Epithelial cell of proximal tubule (primary cell): ENCODE measurements at regions not wholly inside any gene's neighbourhood (a gene's known extent, or its start where the extent isn't known, plus 50 kb on each side); places are given as distances from the start of the nearest gene placed in this dataset.

ENCODE experiments used
- DNase-seq: peaks from one replicate; pipeline ENCODE4 v3.0.0-alpha.2; 2011; ENCODE audit warnings: low read depth
- H3K4me3 ChIP-seq: 2 replicates; pipeline ENCODE4 v1.5.1; 2011; ENCODE audit warnings: low read depth, mild to moderate bottlenecking, low read length
- TF ChIP-seq, protein P1 (sequence below): conservative IDR thresholded peaks from 2 replicates; pipeline ENCODE4 v1.5.1; 2012; ENCODE audit warnings: low read depth, mild to moderate bottlenecking, low read length

DNA sequence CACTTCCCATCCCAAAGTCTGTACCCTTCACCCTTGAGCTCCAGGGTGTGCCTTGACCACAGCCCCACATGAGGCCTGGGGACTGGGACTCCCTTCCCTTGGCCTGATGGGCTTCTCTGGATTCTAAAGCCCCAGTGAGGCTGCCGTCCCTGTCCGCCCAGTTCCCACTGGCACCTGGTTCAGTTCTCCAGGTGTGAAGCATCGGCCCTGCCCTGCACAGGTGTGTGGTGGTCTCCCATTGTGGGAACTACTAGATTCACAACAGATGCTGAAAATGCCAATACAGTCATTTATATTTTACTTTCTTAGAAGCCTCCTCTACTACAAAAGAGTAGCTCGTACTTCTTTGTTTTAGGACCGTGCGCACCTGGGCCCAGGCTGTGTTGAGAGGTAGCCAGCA lies 72.8 kb downstream of the TTLL2 start:
- TF ChIP-seq, protein P1, sequence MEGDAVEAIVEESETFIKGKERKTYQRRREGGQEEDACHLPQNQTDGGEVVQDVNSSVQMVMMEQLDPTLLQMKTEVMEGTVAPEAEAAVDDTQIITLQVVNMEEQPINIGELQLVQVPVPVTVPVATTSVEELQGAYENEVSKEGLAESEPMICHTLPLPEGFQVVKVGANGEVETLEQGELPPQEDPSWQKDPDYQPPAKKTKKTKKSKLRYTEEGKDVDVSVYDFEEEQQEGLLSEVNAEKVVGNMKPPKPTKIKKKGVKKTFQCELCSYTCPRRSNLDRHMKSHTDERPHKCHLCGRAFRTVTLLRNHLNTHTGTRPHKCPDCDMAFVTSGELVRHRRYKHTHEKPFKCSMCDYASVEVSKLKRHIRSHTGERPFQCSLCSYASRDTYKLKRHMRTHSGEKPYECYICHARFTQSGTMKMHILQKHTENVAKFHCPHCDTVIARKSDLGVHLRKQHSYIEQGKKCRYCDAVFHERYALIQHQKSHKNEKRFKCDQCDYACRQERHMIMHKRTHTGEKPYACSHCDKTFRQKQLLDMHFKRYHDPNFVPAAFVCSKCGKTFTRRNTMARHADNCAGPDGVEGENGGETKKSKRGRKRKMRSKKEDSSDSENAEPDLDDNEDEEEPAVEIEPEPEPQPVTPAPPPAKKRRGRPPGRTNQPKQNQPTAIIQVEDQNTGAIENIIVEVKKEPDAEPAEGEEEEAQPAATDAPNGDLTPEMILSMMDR: no peak
- no peak for DNase-seq
- H3K4me3 ChIP-seq: no peak overlapping the region

- TF ChIP-seq, protein P1: no peak
- no peak overlapping the region for H3K4me3 ChIP-seq
- DNase-seq: no peak
These were observed 73.5 kb downstream of the TTLL2 start for GRCh38 chr6:167398214-167399050.

DNA sequence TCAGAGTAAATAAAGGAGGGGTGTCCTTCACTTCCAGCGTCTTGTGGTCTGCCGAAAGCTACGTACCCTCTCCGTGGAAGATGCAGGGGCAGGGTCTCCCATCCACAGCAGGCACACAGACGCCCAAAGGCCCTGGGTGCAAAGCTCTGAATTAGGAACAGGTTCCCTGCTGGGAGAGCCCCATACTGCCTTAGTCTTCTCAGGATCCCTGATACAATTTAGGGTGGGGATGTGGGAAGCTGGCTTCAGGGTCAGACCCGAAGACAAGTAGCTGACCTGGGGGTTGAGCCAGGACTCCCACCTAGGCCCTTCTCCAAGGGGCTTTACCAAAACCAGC lies 74.1 kb downstream of the TTLL2 start:
- DNase-seq: no peak
- TF ChIP-seq, protein P1: no peak
- H3K4me3 ChIP-seq: no peak overlapping the region

GRCh38 chr6:167399599-167399998 lies 74.7 kb downstream of the TTLL2 start:
- TF ChIP-seq, protein P1: no peak
- no peak for DNase-seq
- no peak overlapping the region for H3K4me3 ChIP-seq

GRCh38 chr6:167400482-167401138 lies 75.7 kb downstream of the TTLL2 start:
- no peak for DNase-seq
- H3K4me3 ChIP-seq: no peak overlapping the region
- TF ChIP-seq, protein P1: no peak

- no peak overlapping the region for H3K4me3 ChIP-seq
- TF ChIP-seq, protein P1: no peak
- DNase-seq: no peak
These were observed 76.8 kb downstream of the TTLL2 start for GRCh38 chr6:167401525-167402194.
